SK-N-MC (cell line): ENCODE measurements at regions not wholly inside any gene's neighbourhood (a gene's known extent, or its start where the extent isn't known, plus 50 kb on each side); places are given as distances from the start of the nearest gene placed in this dataset.

ENCODE experiments used
- EZH2 ChIP-seq: fragments of 200-600 bp; sonication (generic); IDR thresholded peaks from one replicate; pipeline ENCODE4 v1.6.1; 2017; ENCODE audit warnings: antibody characterized with exemption
- POLR2AphosphoS5 ChIP-seq: IDR thresholded peaks from 2 replicates; pipeline ENCODE4 v1.6.1; 2012; ENCODE audit warnings: mild to moderate bottlenecking, low read depth, low read length, borderline replicate concordance

DNA sequence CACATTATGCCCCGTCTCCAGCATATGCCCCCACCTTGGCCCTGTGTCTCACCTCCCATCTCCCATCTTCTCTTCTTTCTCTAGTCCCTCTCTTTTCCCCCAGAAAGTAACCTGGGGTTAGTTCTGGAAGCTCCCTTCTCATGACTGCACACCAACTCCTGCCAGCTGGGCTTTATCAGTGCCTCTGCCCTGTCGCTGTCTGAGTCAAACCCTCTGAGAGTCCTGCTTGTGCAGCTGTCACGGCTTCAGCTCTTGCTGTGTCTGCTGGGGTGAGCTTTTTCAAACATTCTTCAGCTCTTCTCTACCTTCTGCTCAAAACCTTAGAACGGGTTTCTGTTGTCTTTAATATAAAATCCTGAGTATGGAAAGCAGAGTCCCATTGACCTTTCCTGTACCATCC, 304.5 kb upstream of the B3GAT1 start:
- no peak for TF ChIP-seq EZH2
- TF ChIP-seq POLR2AphosphoS5, result no peak
